K562 (cell line): ENCODE measurements at regions not wholly inside any gene's neighbourhood (a gene's known extent, or its start where the extent isn't known, plus 50 kb on each side); places are given as distances from the start of the nearest gene placed in this dataset.

Source experiments
- DNMT1 ChIP-seq: fragments of 450-650 bp; IDR thresholded peaks from 2 replicates; pipeline ENCODE4 v1.6.1; 2016; ENCODE audit warnings: antibody characterized with exemption, mild to moderate bottlenecking
- JUN ChIP-seq, 2 experiments: sonication (generic) in 1 of 2; formaldehyde crosslinking in 1 of 2; IDR thresholded peaks; 2 replicates each; pipeline versions ENCODE4 v1.6.1 to v1.8.0; 2012 to 2022; ENCODE audit warnings: borderline replicate concordance in 2 of 2, mild to moderate bottlenecking in 2 of 2, improper control_type of control experiment in 1 of 2, low read depth in 1 of 2, low read length in 1 of 2, missing genetic modification reagents in 1 of 2
- POLR2AphosphoS5 ChIP-seq: IDR thresholded peaks from 2 replicates; pipeline ENCODE4 v1.6.1; 2011; ENCODE audit warnings: mild to moderate bottlenecking, low read depth, low read length, moderate library complexity; ENCODE audit not compliant: control insufficient read depth, insufficient read depth
- ZEB2 ChIP-seq: fragments of 450-650 bp; IDR thresholded peaks from 2 replicates; pipeline ENCODE4 v1.6.1; 2016
- TF ChIP-seq, protein P1 (sequence below): sonication (generic); formaldehyde crosslinking; IDR thresholded peaks from 2 replicates; pipeline ENCODE4 v1.8.0; 2023; ENCODE audit warnings: mild to moderate bottlenecking, missing genetic modification reagents

DNA sequence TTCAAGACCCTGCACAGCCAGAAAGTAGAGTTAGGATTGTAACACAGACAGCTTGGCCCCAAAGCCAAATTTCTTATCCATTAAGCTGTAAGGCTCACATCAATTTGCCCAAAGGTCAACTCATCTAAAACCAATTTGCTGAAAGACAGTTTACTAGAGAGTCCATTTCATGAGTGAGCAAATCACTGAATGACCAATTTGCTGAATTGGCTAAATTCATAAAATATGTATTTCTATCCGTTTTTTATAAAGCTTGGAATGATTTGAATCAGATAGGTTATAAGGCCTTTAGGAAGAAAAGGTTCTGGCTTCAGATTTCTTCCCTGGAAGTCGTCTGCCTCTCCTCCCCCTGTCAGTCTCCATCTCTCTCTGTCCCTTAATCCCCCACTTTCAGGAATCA is 168.1 kb downstream of the FCRL5 start:
- TF ChIP-seq ZEB2 (no peak), DNMT1 (no peak), JUN (IDR thresholded peaks at IDR 0.05; ENCODE audit: borderline replicate concordance, low read depth, low read length) (no peak), JUN (CRISPR knock-in tag; IDR thresholded peaks at IDR 0.05; ENCODE audit: borderline replicate concordance) (no peak), POLR2AphosphoS5 (no peak)
- TF ChIP-seq, protein P1, sequence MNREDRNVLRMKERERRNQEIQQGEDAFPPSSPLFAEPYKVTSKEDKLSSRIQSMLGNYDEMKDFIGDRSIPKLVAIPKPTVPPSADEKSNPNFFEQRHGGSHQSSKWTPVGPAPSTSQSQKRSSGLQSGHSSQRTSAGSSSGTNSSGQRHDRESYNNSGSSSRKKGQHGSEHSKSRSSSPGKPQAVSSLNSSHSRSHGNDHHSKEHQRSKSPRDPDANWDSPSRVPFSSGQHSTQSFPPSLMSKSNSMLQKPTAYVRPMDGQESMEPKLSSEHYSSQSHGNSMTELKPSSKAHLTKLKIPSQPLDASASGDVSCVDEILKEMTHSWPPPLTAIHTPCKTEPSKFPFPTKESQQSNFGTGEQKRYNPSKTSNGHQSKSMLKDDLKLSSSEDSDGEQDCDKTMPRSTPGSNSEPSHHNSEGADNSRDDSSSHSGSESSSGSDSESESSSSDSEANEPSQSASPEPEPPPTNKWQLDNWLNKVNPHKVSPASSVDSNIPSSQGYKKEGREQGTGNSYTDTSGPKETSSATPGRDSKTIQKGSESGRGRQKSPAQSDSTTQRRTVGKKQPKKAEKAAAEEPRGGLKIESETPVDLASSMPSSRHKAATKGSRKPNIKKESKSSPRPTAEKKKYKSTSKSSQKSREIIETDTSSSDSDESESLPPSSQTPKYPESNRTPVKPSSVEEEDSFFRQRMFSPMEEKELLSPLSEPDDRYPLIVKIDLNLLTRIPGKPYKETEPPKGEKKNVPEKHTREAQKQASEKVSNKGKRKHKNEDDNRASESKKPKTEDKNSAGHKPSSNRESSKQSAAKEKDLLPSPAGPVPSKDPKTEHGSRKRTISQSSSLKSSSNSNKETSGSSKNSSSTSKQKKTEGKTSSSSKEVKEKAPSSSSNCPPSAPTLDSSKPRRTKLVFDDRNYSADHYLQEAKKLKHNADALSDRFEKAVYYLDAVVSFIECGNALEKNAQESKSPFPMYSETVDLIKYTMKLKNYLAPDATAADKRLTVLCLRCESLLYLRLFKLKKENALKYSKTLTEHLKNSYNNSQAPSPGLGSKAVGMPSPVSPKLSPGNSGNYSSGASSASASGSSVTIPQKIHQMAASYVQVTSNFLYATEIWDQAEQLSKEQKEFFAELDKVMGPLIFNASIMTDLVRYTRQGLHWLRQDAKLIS, result no peak
